ENCODE measurements at regions not wholly inside any gene's neighbourhood (a gene's known extent, or its start where the extent isn't known, plus 50 kb on each side); places are given as distances from the start of the nearest gene placed in this dataset.
"Not testable (repeated sequence)": the region's sequence is repeated elsewhere in the genome, so short reads cannot be mapped to it uniquely, and the experiment has no call there.

DNA sequence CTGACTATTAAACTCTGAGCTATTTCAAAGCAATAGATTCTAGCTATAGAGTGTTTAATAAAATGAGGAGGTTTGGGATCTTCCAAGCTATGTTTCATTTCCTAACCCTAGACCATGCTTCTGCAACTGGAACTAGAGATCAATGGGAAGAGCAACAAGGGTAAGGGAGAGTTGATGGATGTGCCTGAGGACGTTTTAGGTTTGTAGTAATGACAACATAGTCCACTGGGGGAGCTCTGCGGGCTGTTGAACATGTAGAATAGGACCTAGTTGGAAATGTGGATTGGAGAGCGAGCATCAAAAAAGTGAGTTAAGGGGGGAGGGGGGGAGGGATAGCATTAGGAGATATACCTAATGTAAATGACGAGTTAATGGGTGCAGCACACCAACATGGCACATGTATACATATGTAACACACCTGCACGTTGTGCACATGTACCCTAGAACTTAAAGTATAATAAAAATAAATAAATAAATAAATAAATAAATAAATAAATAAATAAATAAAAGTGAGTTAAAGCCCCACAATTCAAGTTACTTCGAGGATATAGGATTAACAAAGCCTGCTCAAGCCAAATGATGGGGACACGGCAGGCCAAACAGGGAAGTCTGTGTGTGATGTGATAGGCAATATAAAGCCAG is 165.7 kb upstream of the HES1 start:
- TF ChIP-seq CTCF (IDR thresholded peaks at IDR 0.05): peak in 2 of 4 experiments; percentile 13 to 24
- not testable (repeated sequence) for TF ChIP-seq POLR2AphosphoS5 (IDR thresholded peaks at IDR 0.05)

Measured in prostate gland (tissue), 2 donors.